HG03432 (cell line): ENCODE measurements at regions not wholly inside any gene's neighbourhood (a gene's known extent, or its start where the extent isn't known, plus 50 kb on each side); places are given as distances from the start of the nearest gene placed in this dataset.

Source experiments
- ATAC-seq: cut with Tn5 transposase; IDR thresholded peaks from one replicate; pipeline ENCODE4 v1.9.1; 2021; ENCODE audit warnings: mild to moderate bottlenecking, moderate library complexity; ENCODE audit not compliant: unreplicated experiment

GRCh38 chr3:25377042-25377441, 51.0 kb upstream of the RARB start:
- ATAC-seq, result no peak
